ENCODE measurements at regions not wholly inside any gene's neighbourhood (a gene's known extent, or its start where the extent isn't known, plus 50 kb on each side); places are given as distances from the start of the nearest gene placed in this dataset.

DNA sequence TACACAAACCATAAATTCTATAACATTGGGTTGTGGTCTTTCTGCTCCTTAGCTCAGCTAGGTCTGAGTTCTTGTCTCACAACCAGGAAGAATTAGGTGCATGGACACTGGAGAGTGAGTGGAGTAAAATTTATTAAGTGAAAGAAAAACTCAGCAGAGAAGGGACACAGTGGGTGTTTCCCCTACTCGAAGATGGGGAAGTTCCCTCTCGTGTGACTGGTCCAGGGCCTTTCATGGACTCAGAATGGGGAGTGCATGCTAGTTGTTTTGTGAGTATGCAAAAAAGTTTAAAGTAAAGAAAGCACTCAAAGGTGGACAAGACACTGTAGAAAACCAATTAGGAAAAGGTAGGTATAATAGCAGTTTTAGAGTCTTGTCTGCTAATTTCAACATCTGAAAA, 215.5 kb upstream of the RORA start:
- no peaks in the 10 kb centered on the region for H3K27me3 Mint-ChIP-seq (ENCODE audit: low read depth)

DNA sequence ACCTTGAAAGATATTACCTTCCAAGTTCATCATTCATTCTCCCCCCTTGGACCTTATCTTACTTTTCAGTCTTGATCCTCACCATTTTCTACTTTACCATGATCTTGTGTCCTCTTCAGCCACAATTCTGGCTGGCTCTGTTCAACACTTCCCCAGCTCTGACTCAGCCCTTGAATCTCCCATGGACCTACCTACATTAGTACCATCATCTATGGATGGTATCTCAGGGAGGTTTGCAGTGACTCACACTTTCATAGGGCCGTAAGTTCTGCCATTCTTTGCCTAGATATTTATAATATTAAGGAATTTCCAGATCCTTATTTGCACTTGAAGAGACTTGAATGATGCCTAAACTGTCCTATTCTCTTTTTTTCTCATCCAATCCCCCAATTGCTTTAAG, 213.7 kb upstream of the RORA start:
- Mint-ChIP-seq H3K9me3 (peaks cover 6% of the 10 kb centered on the region), H3K27me3 (ENCODE audit: low read depth) (no peaks in the 10 kb centered on the region), H3K4me1 (peaks cover 9% of the 10 kb centered on the region), H3K36me3 (ENCODE audit: low read depth) (no peaks in the 10 kb centered on the region), H3K27ac (ENCODE audit: unreplicated experiment) (no peak overlapping the region), H3K4me3 (no peak overlapping the region)
- no peak for DNase-seq (ENCODE audit: low read depth, low spot score)
- TF ChIP-seq, protein P1, sequence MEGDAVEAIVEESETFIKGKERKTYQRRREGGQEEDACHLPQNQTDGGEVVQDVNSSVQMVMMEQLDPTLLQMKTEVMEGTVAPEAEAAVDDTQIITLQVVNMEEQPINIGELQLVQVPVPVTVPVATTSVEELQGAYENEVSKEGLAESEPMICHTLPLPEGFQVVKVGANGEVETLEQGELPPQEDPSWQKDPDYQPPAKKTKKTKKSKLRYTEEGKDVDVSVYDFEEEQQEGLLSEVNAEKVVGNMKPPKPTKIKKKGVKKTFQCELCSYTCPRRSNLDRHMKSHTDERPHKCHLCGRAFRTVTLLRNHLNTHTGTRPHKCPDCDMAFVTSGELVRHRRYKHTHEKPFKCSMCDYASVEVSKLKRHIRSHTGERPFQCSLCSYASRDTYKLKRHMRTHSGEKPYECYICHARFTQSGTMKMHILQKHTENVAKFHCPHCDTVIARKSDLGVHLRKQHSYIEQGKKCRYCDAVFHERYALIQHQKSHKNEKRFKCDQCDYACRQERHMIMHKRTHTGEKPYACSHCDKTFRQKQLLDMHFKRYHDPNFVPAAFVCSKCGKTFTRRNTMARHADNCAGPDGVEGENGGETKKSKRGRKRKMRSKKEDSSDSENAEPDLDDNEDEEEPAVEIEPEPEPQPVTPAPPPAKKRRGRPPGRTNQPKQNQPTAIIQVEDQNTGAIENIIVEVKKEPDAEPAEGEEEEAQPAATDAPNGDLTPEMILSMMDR (conservative IDR thresholded peaks at IDR 0.05): no peak

More for the DNA sequence above, 215.5 kb upstream of the RORA start:
- Mint-ChIP-seq H3K4me1 (peaks cover 9% of the 10 kb centered on the region), H3K9me3 (peaks cover 6% of the 10 kb centered on the region), H3K27ac (ENCODE audit: unreplicated experiment) (no peak overlapping the region), H3K36me3 (ENCODE audit: low read depth) (no peaks in the 10 kb centered on the region), H3K4me3 (no peak overlapping the region)
- no peak for DNase-seq (ENCODE audit: low read depth, low spot score)
- TF ChIP-seq, protein P1 (conservative IDR thresholded peaks at IDR 0.05): no peak

DNA sequence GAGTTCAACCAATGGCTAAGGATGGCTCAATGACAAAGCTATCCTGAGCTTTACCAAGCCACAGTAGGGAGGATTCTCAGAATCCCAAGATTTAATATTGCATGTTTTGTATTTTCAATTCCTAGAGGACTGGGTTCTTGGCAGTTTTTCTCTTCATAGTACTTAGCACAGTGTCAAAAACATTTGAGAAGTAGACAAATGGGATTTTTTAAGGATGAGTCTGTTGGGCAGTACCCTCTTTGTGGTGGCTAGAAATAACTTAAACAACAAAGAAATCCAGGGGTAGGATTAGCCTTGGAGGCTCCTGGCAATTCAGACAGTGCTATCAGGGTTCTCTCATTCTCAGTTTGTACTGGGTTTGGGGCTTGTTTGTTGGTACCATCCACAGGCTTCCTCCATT, 212.8 kb upstream of the RORA start:
- no peaks in the 10 kb centered on the region for H3K36me3 Mint-ChIP-seq (ENCODE audit: low read depth)
- TF ChIP-seq, protein P1 (conservative IDR thresholded peaks at IDR 0.05): no peak
- no peak overlapping the region for H3K4me3 Mint-ChIP-seq
- H3K9me3 Mint-ChIP-seq: peaks cover 6% of the 10 kb centered on the region
- DNase-seq (ENCODE audit: low read depth, low spot score): no peak
- no peak overlapping the region for H3K27ac Mint-ChIP-seq (ENCODE audit: unreplicated experiment)
- no peaks in the 10 kb centered on the region for H3K27me3 Mint-ChIP-seq (ENCODE audit: low read depth)
- peaks cover 9% of the 10 kb centered on the region for H3K4me1 Mint-ChIP-seq

DNA sequence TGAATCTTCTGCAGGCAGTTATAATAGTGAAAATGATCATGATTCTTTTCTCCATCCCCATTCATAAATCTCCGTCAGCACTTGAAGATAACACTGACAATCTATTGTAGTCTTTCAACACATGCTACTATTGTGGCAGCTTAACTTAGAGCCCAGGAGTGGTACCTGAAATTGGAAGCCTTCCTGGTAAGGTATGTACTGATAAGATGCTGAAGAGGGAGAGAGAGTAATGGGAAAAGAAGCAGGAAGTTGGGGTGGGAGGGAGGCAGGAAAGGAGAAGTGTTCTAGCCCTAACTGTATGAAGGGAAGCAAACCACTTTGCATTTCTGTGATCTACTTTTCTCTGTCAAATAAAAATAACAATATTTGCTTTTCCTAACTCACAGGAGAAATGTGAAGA, 197.4 kb upstream of the RORA start:
- DNase-seq (ENCODE audit: low read depth, low spot score): no peak
- Mint-ChIP-seq H3K4me1 (peaks cover 12% of the 10 kb centered on the region), H3K4me3 (no peak overlapping the region), H3K27ac (ENCODE audit: unreplicated experiment) (no peak overlapping the region), H3K27me3 (ENCODE audit: low read depth) (peaks cover 2% of the 10 kb centered on the region), H3K9me3 (no peaks in the 10 kb centered on the region), H3K36me3 (ENCODE audit: low read depth) (no peaks in the 10 kb centered on the region)
- TF ChIP-seq, protein P1 (conservative IDR thresholded peaks at IDR 0.05): no peak

DNA sequence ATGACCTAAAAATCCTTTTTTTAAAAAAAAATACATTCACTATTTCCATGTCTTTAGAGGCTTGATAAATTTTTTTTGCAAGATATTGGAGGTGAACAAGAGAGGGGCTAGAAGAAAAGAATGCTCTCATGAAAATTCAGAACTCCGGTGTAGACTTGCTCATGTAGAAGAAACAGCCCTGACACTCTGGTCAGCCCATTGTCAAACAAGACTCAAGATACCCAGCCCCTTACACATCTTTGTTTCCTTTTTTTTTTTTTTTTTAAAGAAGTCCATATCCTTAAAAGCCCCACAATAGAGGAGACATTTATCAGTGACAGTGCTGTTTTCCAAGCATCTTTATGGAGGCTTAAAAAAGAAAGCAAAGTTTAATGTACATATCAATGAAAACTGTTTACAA, 196.8 kb upstream of the RORA start:
- no peak overlapping the region for H3K4me3 Mint-ChIP-seq
- H3K4me1 Mint-ChIP-seq: peaks cover 12% of the 10 kb centered on the region
- H3K27me3 Mint-ChIP-seq (ENCODE audit: low read depth): no peaks in the 10 kb centered on the region
- no peaks in the 10 kb centered on the region for H3K36me3 Mint-ChIP-seq (ENCODE audit: low read depth)
- H3K27ac Mint-ChIP-seq (ENCODE audit: unreplicated experiment): no peak overlapping the region
- H3K9me3 Mint-ChIP-seq: no peaks in the 10 kb centered on the region
- DNase-seq (ENCODE audit: low read depth, low spot score): no peak
- TF ChIP-seq, protein P1 (conservative IDR thresholded peaks at IDR 0.05): no peak

DNA sequence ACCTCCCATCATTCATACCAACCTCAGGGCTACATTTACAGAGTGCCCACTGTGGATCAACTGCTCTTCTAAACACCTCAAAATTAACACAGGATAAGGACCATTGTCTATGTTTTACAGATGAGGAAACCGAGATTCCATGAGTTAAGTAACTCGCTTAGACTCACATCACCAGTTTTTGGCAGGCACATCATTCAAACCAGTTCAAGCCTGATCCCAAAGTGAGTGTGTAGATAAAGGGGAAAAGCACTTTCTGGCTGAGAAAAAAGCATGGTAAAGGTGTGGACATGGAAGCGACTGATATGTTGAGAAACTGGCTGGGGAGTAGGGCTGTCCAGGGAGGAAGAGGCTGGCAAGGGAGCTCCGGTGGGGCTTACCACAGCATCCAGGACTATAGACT, 193.7 kb upstream of the RORA start:
- TF ChIP-seq, protein P1 (conservative IDR thresholded peaks at IDR 0.05): no peak
- no peak overlapping the region for H3K4me3 Mint-ChIP-seq
- H3K27me3 Mint-ChIP-seq (ENCODE audit: low read depth): no peaks in the 10 kb centered on the region
- no peak for DNase-seq (ENCODE audit: low read depth, low spot score)
- H3K36me3 Mint-ChIP-seq (ENCODE audit: low read depth): no peaks in the 10 kb centered on the region
- H3K27ac Mint-ChIP-seq (ENCODE audit: unreplicated experiment): no peak overlapping the region
- peaks cover 12% of the 10 kb centered on the region for H3K4me1 Mint-ChIP-seq
- no peaks in the 10 kb centered on the region for H3K9me3 Mint-ChIP-seq
